Right lobe of liver (tissue), 6 donors: ENCODE measurements at regions not wholly inside any gene's neighbourhood (a gene's known extent, or its start where the extent isn't known, plus 50 kb on each side); places are given as distances from the start of the nearest gene placed in this dataset.

Experiments used
- ATAC-seq, 4 donors: fragments of 200-7000 bp; cut with Tn5 transposase; one replicate each; pipeline ENCODE4 v1.9.1; 2020; ENCODE audit warnings: mild to moderate bottlenecking in 4 of 4, moderate library complexity in 4 of 4
- DNase-seq, 3 donors: peaks; one replicate each; pipeline ENCODE4 v3.0.0-alpha.2; 2020
- H3K27ac ChIP-seq, 3 donors: fragments of 200-600 bp; one replicate each; pipeline ENCODE4 v1.8.0; 2022
- H3K27me3 ChIP-seq, 2 donors: fragments of 200-600 bp; one replicate each; pipeline ENCODE4 v1.8.0; 2022
- H3K36me3 ChIP-seq, 4 donors: fragments of 200-600 bp; sonication (generic) in 1 of 4; one replicate each; pipeline versions ENCODE4 v1.5.1 to v1.8.0; 2017 to 2022; ENCODE audit warnings: control low read depth in 1 of 4
- H3K4me1 ChIP-seq, 4 donors: fragments of 200-600 bp; sonication (generic) in 1 of 4; one replicate each; pipeline versions ENCODE4 v1.5.1 to v1.8.0; 2017 to 2022; ENCODE audit warnings: control low read depth in 1 of 4
- H3K4me3 ChIP-seq, 3 donors: fragments of 200-600 bp; one replicate each; pipeline ENCODE4 v1.8.0; 2022
- H3K9me3 ChIP-seq, 4 donors: fragments of 200-600 bp; sonication (generic) in 1 of 4; one replicate each; pipeline versions ENCODE4 v1.5.1 to v1.8.0; 2017 to 2022; ENCODE audit warnings: control low read depth in 1 of 4
- CTCF ChIP-seq, 4 donors: fragments of 200-600 bp in 3 of 4; fragments of 450-650 bp in 1 of 4; IDR thresholded peaks; one replicate each; pipeline versions ENCODE4 v1.5.1 to v1.8.0; 2016 to 2022; ENCODE audit warnings: antibody characterized with exemption in 4 of 4, mild to moderate bottlenecking in 2 of 4
- POLR2A ChIP-seq: fragments of 450-650 bp; IDR thresholded peaks from one replicate; pipeline ENCODE4 v1.6.1; 2017; ENCODE audit warnings: antibody characterized with exemption, mild to moderate bottlenecking
- WGBS: methylation state at CpG from one replicate; pipeline ENCODE4 v1.1.6; 2018; ENCODE audit warnings: low coverage, low lambda C conversion rate; ENCODE audit not compliant: insufficient coverage; ENCODE audit errors: missing lambda C conversion rate; 5-methylcytosine and 5-hydroxymethylcytosine counted together
- intact Hi-C, 2 donors: fragments of 100-400 bp; cut with DNase I; formaldehyde crosslinking; loops; one replicate each; pipeline versions ENCODE4 v1.11.2 to v1.14.1; 2022
- donor health status: DM: no; HTN: yes; CAD: no.
- donor health status: DM: no; HTN: no; CAD: no.
- donor health status: DM: no; HTN: no; CAD: no.
- donor health status: DM: no; HTN: yes; CAD: no.
- donor health status: DM: no; HTN: yes; CAD: no.

GRCh38 chr6:55089325-55089724, 85.0 kb upstream of the HCRTR2 start:
- no peaks in the 10 kb centered on the region for H3K27me3 ChIP-seq
- intact Hi-C loops, result no loop called here
- ATAC-seq (no peak), DNase-seq (no peak)
- 55% methylated on average over 2 of the region's 2 CpGs for WGBS
- no peak overlapping the region for H3K4me3 ChIP-seq
- H3K4me1 ChIP-seq, result no peaks in the 10 kb centered on the region
- no peaks in the 10 kb centered on the region for H3K36me3 ChIP-seq
- H3K27ac ChIP-seq, result no peak overlapping the region
- no peak for TF ChIP-seq CTCF (IDR thresholded peaks at IDR 0.05)
- TF ChIP-seq POLR2A, result no peak
- no peaks in the 10 kb centered on the region for H3K9me3 ChIP-seq

GRCh38 chr6:55100686-55101085, 73.6 kb upstream of the HCRTR2 start:
- H3K9me3 ChIP-seq, result no peaks in the 10 kb centered on the region

GRCh38 chr6:55101157-55101556, 73.2 kb upstream of the HCRTR2 start:
- H3K27ac ChIP-seq, result no peak overlapping the region
- 66% methylated on average over 2 of the region's 2 CpGs for WGBS
- TF ChIP-seq POLR2A, result no peak
- TF ChIP-seq CTCF (IDR thresholded peaks at IDR 0.05), result no peak
- H3K36me3 ChIP-seq, result no peaks in the 10 kb centered on the region
- ATAC-seq (no peak), DNase-seq (no peak)
- H3K27me3 ChIP-seq, result no peaks in the 10 kb centered on the region
- H3K4me1 ChIP-seq, result no peaks in the 10 kb centered on the region
- intact Hi-C loops, result no loop called here
- H3K9me3 ChIP-seq, result no peaks in the 10 kb centered on the region
- H3K4me3 ChIP-seq, result no peak overlapping the region

More at GRCh38 chr6:55100686-55101085, 73.6 kb upstream of the HCRTR2 start:
- no peaks in the 10 kb centered on the region for H3K4me1 ChIP-seq
- no peaks in the 10 kb centered on the region for H3K27me3 ChIP-seq
- no peak overlapping the region for H3K27ac ChIP-seq
- WGBS, result 35% methylated on average over 3 of the region's 3 CpGs
- no peak overlapping the region for H3K4me3 ChIP-seq
- no peaks in the 10 kb centered on the region for H3K36me3 ChIP-seq
- ATAC-seq (no peak), DNase-seq (no peak)
- intact Hi-C loops, result no loop called here
- TF ChIP-seq CTCF (IDR thresholded peaks at IDR 0.05), result no peak
- no peak for TF ChIP-seq POLR2A

GRCh38 chr6:55108134-55109130, 65.9 kb upstream of the HCRTR2 start:
- no peak for ATAC-seq
- no peak overlapping the region for H3K4me3 ChIP-seq
- no peak overlapping the region for H3K27ac ChIP-seq
- no peaks in the 10 kb centered on the region for H3K4me1 ChIP-seq
- H3K27me3 ChIP-seq, result no peaks in the 10 kb centered on the region
- intact Hi-C loops, result no loop called here
- no peaks in the 10 kb centered on the region for H3K9me3 ChIP-seq
- H3K36me3 ChIP-seq, result no peaks in the 10 kb centered on the region
- 26% methylated on average over 3 of the region's 6 CpGs for WGBS
- no peak for DNase-seq
- TF ChIP-seq POLR2A (no peak), CTCF (IDR thresholded peaks at IDR 0.05) (no peak)
